Endothelial cell (in vitro differentiated cells): ENCODE measurements at regions not wholly inside any gene's neighbourhood (a gene's known extent, or its start where the extent isn't known, plus 50 kb on each side); places are given as distances from the start of the nearest gene placed in this dataset.

Experiments used
- DNase-seq: peaks from one replicate; pipeline ENCODE4 v3.0.0; 2021; ENCODE audit warnings: low spot score
- H3K27ac Mint-ChIP-seq: one replicate; pipeline ENCODE4 v1.8.0; 2021; ENCODE audit warnings: mixed read lengths, inconsistent platforms; ENCODE audit not compliant: unreplicated experiment
- H3K27me3 Mint-ChIP-seq: one replicate; pipeline ENCODE4 v1.8.0; 2021; ENCODE audit warnings: mild to moderate bottlenecking, moderate library complexity, mixed read lengths, inconsistent platforms; ENCODE audit not compliant: unreplicated experiment
- H3K36me3 Mint-ChIP-seq: one replicate; pipeline ENCODE4 v1.8.0; 2021; ENCODE audit warnings: mild to moderate bottlenecking, low read depth, mixed read lengths, inconsistent platforms; ENCODE audit not compliant: unreplicated experiment
- H3K4me1 Mint-ChIP-seq: one replicate; pipeline ENCODE4 v1.8.0; 2021; ENCODE audit warnings: mild to moderate bottlenecking, mixed read lengths, inconsistent platforms; ENCODE audit not compliant: unreplicated experiment
- H3K4me3 Mint-ChIP-seq: one replicate; pipeline ENCODE4 v1.8.0; 2021; ENCODE audit warnings: mild to moderate bottlenecking, mixed read lengths, inconsistent platforms; ENCODE audit not compliant: unreplicated experiment
- H3K9me3 Mint-ChIP-seq: one replicate; pipeline ENCODE4 v1.8.0; 2021; ENCODE audit warnings: mixed read lengths, inconsistent platforms; ENCODE audit not compliant: unreplicated experiment
- TF ChIP-seq, protein P1 (sequence below): fragments of 200-600 bp; sonication (generic); IDR thresholded peaks from one replicate; pipeline ENCODE4 v1.5.0; 2021; ENCODE audit warnings: antibody characterized with exemption; ENCODE audit not compliant: unreplicated experiment

DNA sequence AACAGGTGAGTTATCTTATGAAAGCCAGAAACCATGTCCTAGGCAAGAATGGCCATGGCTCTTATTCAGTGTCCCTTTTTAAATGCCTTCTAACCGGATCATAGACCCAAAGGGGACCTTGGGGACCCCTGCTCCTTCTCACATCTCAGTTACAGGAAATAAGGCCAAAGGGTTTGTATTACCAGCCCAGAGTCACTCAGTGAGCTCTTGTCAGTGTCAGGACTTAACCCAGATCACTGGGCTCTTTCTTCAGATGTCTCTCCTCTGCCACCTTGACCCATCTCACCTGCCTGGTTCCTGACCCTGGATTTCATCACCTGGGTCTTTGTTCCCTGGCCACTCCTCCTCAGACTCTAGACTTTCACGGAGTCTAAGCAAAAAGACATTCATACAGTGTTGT is 556.7 kb downstream of the CMPK2 start:
- DNase-seq: no peak
- TF ChIP-seq, protein P1, sequence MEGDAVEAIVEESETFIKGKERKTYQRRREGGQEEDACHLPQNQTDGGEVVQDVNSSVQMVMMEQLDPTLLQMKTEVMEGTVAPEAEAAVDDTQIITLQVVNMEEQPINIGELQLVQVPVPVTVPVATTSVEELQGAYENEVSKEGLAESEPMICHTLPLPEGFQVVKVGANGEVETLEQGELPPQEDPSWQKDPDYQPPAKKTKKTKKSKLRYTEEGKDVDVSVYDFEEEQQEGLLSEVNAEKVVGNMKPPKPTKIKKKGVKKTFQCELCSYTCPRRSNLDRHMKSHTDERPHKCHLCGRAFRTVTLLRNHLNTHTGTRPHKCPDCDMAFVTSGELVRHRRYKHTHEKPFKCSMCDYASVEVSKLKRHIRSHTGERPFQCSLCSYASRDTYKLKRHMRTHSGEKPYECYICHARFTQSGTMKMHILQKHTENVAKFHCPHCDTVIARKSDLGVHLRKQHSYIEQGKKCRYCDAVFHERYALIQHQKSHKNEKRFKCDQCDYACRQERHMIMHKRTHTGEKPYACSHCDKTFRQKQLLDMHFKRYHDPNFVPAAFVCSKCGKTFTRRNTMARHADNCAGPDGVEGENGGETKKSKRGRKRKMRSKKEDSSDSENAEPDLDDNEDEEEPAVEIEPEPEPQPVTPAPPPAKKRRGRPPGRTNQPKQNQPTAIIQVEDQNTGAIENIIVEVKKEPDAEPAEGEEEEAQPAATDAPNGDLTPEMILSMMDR: no peak
- Mint-ChIP-seq H3K36me3 (no peaks in the 10 kb centered on the region), H3K4me1 (no peaks in the 10 kb centered on the region), H3K27me3 (peaks cover 5% of the 10 kb centered on the region), H3K4me3 (no peak overlapping the region), H3K9me3 (no peaks in the 10 kb centered on the region), H3K27ac (no peak overlapping the region)

GRCh38 chr2:6309415-6310255 is 556.1 kb downstream of the CMPK2 start:
- TF ChIP-seq, protein P1: no peak
- peaks cover 1% of the 10 kb centered on the region for H3K27me3 Mint-ChIP-seq
- no peak overlapping the region for H3K4me3 Mint-ChIP-seq
- H3K9me3 Mint-ChIP-seq: no peaks in the 10 kb centered on the region
- H3K27ac Mint-ChIP-seq: no peak overlapping the region
- H3K36me3 Mint-ChIP-seq: no peaks in the 10 kb centered on the region
- DNase-seq: no peak
- no peaks in the 10 kb centered on the region for H3K4me1 Mint-ChIP-seq

DNA sequence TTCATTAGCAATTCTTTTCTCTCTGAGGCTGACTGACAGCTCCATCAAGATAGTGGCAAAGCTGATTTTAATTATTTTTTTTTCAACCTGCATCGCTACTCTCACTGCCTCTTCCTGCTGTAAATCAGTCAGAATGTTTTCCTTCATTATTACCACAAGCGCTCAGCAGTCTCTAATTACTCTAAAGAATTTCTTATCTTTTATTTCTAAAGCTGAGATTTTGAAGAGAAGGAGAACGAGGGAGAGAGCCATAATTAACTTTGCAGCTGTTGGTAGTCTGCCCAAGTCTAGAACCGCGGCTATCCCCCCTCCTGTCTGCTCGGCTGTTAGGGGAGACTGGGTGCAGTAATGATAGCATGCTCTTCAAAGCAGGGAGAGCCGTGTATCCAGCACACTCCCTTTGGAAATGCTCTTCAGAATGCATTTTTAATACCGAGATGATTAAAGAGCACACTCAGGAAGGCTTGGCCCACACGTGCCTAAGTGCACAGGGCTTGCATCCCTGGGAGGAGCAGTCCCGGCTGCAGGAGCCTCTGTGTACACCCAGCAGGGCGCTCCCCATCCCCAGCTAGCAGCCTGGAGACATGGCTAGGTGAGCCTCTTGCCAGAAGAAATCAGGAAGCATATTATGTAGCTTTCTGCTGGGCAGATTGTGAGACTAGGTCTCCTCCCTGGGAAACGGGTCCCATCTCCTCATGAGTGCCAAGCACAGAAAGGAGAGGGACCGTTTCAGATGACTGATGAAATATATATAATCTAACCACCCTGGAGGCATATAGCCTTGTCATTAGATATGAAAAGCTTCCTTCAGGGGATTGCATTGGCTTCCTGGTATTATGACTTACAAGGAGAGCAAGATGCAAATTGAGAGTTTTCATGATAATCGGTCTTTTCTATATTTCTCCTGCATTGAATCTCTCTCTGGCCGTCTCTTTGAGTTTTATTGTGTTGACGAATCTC is 555.2 kb downstream of the CMPK2 start:
- no peaks in the 10 kb centered on the region for H3K36me3 Mint-ChIP-seq
- H3K4me3 Mint-ChIP-seq: no peak overlapping the region
- no peaks in the 10 kb centered on the region for H3K9me3 Mint-ChIP-seq
- H3K4me1 Mint-ChIP-seq: no peaks in the 10 kb centered on the region
- H3K27me3 Mint-ChIP-seq: no peaks in the 10 kb centered on the region
- no peak overlapping the region for H3K27ac Mint-ChIP-seq
- no peak for DNase-seq
- TF ChIP-seq, protein P1: no peak

GRCh38 chr2:6312367-6312766 is 553.3 kb downstream of the CMPK2 start:
- no peaks in the 10 kb centered on the region for H3K9me3 Mint-ChIP-seq
- H3K27ac Mint-ChIP-seq: no peak overlapping the region
- no peak overlapping the region for H3K4me3 Mint-ChIP-seq
- no peaks in the 10 kb centered on the region for H3K4me1 Mint-ChIP-seq
- no peaks in the 10 kb centered on the region for H3K36me3 Mint-ChIP-seq
- TF ChIP-seq, protein P1: no peak
- no peak for DNase-seq
- no peaks in the 10 kb centered on the region for H3K27me3 Mint-ChIP-seq
